GM18868 (cell line): ENCODE measurements at regions not wholly inside any gene's neighbourhood (a gene's known extent, or its start where the extent isn't known, plus 50 kb on each side); places are given as distances from the start of the nearest gene placed in this dataset.

Source experiments
- ATAC-seq: cut with Tn5 transposase; IDR thresholded peaks from one replicate; pipeline ENCODE4 v1.9.1; 2021; ENCODE audit warnings: mild to moderate bottlenecking, moderate library complexity; ENCODE audit not compliant: unreplicated experiment

GRCh38 chr9:108180541-108180940, 675.2 kb downstream of the ACTL7B start:
- no peak for ATAC-seq

DNA sequence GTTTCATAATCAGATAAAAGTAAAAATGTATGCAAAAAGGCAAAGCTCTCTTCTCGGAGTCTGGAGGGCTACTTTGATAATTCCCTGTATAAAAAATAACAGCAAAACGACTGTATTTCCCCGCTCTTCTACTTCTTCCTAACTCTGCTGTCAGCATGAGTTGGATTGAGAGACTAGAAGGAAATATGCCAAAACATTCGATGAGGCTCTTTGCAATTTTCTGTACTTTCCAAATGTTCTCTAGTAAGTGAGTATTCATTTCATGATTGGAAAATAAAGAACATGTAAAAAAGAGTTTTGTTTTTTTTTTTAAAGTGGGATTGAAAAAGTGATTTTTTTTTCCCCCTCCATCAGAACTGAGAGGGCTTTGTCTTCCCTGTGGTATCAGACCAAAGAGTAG, 677.5 kb downstream of the ACTL7B start:
- no peak for ATAC-seq

GRCh38 chr9:108168236-108168850, 678.8 kb upstream of the KLF4 start:
- ATAC-seq: no peak

GRCh38 chr9:108167136-108167900, 677.7 kb upstream of the KLF4 start:
- no peak for ATAC-seq

- ATAC-seq: no peak
Measured at GRCh38 chr9:108166519-108166918, 677.0 kb upstream of the KLF4 start.

- no peak for ATAC-seq
Measured at GRCh38 chr9:108163321-108164005, 673.9 kb upstream of the KLF4 start.

GRCh38 chr9:108162664-108163063, 673.1 kb upstream of the KLF4 start:
- no peak for ATAC-seq

DNA sequence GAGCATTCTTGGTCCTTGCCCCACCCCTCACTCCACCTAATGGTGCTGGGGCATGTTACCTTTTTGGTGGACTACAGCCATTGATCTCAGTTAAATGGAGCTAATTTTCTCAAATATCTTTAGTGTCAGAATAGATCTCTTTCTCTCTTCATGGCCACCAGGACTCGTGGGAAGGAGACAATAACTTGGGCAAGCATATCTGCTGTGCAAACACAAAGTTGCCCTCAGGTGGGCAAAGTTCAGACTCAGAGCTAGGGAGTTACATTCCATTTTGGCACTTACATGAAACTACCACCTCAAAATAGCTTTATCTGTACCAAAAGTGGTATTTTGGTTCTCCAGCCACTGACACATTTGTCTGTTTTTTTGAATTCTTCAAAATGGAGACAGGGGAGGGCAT, 671.9 kb upstream of the KLF4 start:
- no peak for ATAC-seq

DNA sequence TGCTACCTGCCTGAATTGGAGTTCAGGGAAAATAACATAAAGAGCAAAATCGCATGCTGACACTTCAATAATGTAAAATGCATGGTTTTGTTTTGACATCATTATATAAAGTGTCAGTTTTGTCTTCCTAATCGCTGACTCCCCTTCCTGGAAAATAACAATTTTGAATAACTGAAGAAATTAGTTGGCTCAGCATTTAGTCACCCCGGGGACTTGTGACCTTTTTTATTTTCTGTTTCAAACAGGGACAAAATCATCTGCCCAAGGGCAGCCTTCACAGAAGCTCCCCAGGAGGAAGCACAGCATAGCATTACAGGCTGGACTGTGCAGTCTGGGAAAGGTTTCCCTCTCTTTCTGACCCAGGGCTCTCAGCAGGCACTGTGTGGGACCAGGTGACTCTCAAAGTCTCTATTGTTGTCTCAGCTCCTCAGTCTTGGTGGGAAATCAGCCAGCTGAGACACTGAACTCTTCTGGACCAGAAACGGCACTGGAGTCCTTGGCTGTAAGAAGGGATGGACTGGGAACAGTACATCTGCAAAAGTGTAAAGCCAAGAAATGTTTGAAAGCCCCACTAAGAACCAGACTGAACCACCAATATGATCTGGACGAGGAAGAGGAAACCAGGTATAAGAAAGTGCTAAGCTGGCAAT, 671.3 kb upstream of the KLF4 start:
- no peak for ATAC-seq

GRCh38 chr9:108160039-108160438, 670.5 kb upstream of the KLF4 start:
- no peak for ATAC-seq

GRCh38 chr9:108158236-108158995, 668.8 kb upstream of the KLF4 start:
- no peak for ATAC-seq

GRCh38 chr9:108156270-108156998, 666.9 kb upstream of the KLF4 start:
- no peak for ATAC-seq

DNA sequence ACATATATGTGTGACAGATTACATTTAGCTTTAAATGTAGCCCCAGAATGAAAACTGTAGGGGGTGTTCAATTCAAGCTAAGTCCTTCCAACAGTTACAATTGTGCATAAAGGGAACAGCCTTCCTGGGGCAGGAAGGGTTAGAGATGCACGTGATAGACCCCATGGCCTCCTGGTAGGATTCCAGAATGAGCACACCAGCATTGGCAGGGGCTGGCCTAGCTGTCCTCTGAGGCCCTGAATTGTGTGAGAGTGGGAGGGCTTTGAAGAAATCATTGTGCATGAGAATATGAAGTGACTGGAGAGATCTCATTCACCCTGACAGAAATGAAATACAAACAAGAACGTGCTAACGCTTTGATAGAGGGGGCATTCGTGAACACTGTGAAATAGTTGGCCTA, 663.8 kb upstream of the KLF4 start:
- ATAC-seq: no peak

DNA sequence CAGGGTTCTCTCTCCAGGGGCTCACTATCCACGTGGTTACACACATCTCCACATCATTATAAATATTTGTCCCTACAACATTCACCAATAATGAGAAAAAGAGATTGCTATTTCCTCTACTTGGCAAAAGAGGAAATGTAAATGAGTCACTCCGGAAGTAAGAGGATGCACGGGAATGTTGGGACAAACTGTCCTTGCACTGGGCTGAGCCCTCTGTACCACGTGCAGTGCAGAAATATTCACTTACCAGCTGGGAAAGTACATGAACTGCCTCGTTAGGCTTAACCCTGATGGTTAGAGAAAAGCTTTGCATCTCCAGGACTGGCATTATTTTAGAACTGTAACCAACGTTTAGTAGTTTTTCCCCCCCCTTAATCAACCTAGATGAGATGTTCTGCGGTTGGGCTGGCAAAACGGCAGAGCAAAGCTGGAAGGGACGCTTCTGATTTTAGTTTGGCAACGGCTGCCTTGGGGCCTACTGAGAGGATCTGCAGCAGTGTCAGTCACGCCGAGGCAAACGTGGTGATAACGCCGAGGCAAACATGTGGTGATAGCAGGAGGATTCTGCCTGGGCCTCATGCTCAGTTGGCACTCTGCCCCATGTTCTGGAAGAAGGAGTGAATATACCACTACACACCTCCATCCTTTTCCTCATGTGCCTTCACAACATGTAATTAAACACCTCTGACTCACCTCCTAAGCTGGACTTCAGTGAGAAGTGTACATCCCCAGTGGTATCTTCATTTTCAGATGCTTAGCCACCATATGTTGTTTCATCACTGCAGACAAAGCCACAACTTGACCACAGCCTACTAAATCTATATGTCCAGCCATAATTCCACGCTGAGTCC, 661.4 kb upstream of the KLF4 start:
- no peak for ATAC-seq

- ATAC-seq: no peak
Measured at GRCh38 chr9:108149326-108149725, 659.8 kb upstream of the KLF4 start.

DNA sequence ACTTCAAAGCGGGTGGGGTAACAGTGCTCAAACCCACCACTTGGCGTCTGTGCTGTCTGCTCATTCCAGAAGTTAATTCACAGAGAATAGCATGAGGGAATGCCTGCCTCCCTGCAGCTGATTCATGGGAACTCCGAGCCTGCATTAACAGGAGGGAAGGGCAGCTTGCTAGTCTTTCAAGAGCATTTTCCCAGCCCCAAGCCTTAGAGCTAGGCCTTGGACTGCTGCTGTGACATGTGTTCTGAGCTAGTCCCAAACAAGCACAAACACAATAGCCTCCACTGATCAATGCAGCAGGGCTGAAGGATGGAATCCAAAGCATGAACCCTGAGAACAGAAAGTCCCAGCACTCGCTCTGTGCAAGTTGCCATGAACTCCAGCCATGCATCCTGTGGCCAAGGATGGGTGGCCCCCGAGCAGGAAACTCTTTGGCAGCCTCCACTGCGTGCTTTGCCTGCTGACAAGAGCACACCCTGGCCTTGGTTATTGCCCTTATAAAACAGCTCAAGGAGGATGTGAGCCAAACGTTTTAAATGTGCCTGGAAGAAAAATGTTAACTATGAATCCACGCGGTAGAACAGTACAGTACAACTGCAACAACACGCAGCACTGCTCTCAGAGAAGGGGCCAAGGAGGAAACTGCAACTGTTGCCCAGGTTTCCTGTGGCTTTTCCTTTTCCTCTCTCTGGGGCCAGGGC, 653.1 kb upstream of the KLF4 start:
- no peak for ATAC-seq

DNA sequence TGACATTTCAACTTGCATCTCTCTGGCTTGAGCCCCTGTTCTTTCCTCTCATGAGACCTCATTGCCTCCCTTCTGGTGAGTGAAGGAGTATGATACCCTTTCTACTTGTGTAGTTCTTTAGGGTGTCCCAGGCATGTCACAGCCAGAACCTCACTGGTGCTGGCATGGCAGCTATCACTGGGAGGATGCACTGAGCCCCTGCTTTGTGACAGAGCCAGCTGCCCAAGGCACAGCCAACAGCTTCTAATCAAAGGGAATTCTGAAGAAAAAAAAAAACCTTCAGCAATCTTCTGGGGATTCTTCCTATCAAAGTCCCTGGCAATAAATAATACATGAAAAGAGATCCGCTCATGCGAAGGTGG, 652.6 kb upstream of the KLF4 start:
- ATAC-seq: no peak

DNA sequence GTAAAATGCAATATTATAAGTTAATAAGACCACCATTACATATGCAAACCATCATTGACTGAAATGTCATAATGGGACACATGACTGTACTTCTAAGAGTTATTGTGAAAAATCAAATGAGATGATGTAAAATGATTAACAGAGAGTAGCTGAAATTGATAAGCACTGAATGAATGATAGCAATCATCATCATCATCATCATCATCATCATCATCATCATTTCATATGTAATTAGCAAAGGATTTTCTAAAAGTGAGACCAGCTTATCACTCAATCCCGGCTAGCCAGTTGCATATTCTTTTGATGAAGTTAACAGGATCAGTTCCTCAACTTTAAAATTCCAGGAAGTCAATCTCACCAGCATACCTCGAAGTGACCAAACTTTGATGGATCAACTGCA, 650.3 kb upstream of the KLF4 start:
- no peak for ATAC-seq

DNA sequence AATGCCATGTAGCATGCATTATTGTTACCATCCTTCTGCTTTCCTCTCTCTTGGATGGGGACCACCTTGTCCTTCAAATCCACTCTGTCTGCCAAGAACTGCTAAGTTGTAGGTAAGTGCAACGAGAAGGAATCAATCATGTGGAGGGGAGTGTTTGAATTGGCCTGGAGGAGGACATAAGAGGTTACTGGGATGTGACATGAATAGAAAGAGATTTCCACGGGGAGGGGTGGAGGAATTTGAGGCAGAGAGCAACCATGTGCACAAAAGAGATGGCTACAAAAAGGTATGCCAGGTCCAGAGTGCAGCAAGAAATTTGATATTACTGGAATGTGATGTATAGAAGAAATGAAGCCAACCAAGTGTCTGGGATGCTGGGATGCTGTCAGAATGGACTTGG, 648.9 kb upstream of the KLF4 start:
- no peak for ATAC-seq
